Loucy (cell line): ENCODE measurements at regions not wholly inside any gene's neighbourhood (a gene's known extent, or its start where the extent isn't known, plus 50 kb on each side); places are given as distances from the start of the nearest gene placed in this dataset.

Source experiments
- H2AFZ ChIP-seq: fragments of 200-600 bp; sonication (generic); 2 replicates; pipeline ENCODE4 v1.6.0; 2016; ENCODE audit warnings: antibody characterized with exemption, mild to moderate bottlenecking, low read length, moderate library complexity
- H3F3A ChIP-seq: fragments of 200-600 bp; 2 replicates; pipeline ENCODE4 v1.6.0; 2016; ENCODE audit warnings: antibody characterized with exemption, low read depth, mild to moderate bottlenecking
- H3K27me3 ChIP-seq: fragments of 200-600 bp; sonication (generic); 2 replicates; pipeline ENCODE4 v1.6.1; 2014; ENCODE audit warnings: low read length, mild to moderate bottlenecking; ENCODE audit not compliant: insufficient read depth, poor library complexity, severe bottlenecking
- H3K36me3 ChIP-seq: fragments of 200-600 bp; sonication (generic); 2 replicates; pipeline ENCODE4 v1.6.1; 2016; ENCODE audit warnings: low read length; ENCODE audit not compliant: insufficient read depth
- H3K4me1 ChIP-seq: fragments of 200-600 bp; sonication (generic); 2 replicates; pipeline ENCODE4 v1.5.1; 2014; ENCODE audit warnings: low read length, mild to moderate bottlenecking; ENCODE audit not compliant: insufficient read depth, poor library complexity, severe bottlenecking
- H3K4me2 ChIP-seq: fragments of 200-600 bp; sonication (generic); 2 replicates; pipeline ENCODE4 v1.6.0; 2014; ENCODE audit warnings: antibody characterized with exemption, low read length, low read depth, mild to moderate bottlenecking; ENCODE audit not compliant: poor library complexity, severe bottlenecking
- H3K4me3 ChIP-seq: fragments of 200-600 bp; sonication (generic); 2 replicates; pipeline ENCODE4 v1.5.1; 2014; ENCODE audit warnings: low read length, mild to moderate bottlenecking, mixed read lengths; ENCODE audit not compliant: poor library complexity, severe bottlenecking
- H3K79me2 ChIP-seq: fragments of 200-600 bp; sonication (generic); 2 replicates; pipeline ENCODE4 v1.6.1; 2014; ENCODE audit warnings: low read length; ENCODE audit not compliant: insufficient read depth
- H3K9ac ChIP-seq: fragments of 200-600 bp; sonication (generic); 2 replicates; pipeline ENCODE4 v1.6.0; 2014; ENCODE audit warnings: mild to moderate bottlenecking, low read depth, low read length, moderate library complexity; ENCODE audit not compliant: poor library complexity, severe bottlenecking
- H3K9me2 ChIP-seq: fragments of 200-600 bp; sonication (generic); replicated peaks from 2 replicates; pipeline ENCODE4 v1.6.1; 2016; ENCODE audit warnings: low read depth, low read length, mixed read lengths
- H3K9me3 ChIP-seq: fragments of 200-600 bp; sonication (generic); 2 replicates; pipeline ENCODE4 v1.6.1; 2014; ENCODE audit warnings: mild to moderate bottlenecking, antibody characterized with exemption, low read length, low read depth; ENCODE audit not compliant: insufficient read depth
- H4K20me1 ChIP-seq: fragments of 200-600 bp; sonication (generic); 2 replicates; pipeline ENCODE4 v1.6.0; 2014; ENCODE audit warnings: antibody characterized with exemption, low read length, mild to moderate bottlenecking; ENCODE audit not compliant: insufficient read depth, poor library complexity, severe bottlenecking
- EZH2phosphoT487 ChIP-seq: fragments of 200-600 bp; IDR thresholded peaks from 2 replicates; pipeline ENCODE4 v1.6.1; 2018; ENCODE audit warnings: antibody characterized with exemption, mild to moderate bottlenecking, moderate library complexity, borderline replicate concordance
- TF ChIP-seq, protein P1 (sequence below): fragments of 200-600 bp; sonication (generic); conservative IDR thresholded peaks from 2 replicates; pipeline ENCODE4 v1.5.1; 2014; ENCODE audit warnings: mild to moderate bottlenecking, antibody characterized with exemption, low read length

DNA sequence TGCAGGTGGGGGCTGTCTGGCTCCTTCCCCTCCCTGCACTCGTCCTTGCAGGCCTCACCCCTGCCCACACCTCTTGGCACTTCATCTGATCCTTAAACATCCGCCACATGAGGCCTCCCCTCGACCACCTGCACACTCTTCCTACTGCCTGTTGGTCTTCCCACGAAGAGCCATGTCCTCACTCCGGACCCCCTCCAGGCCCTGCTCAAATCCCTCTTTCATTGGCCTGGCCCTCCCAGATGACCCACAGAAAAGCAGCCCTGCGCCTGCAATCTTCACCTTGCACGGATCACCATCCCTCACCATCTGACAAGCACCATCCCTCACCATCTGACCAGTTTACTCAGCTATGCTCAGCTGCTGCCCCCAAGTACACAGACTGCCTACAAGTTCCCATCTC lies 193.6 kb downstream of the BCL11B start:
- Histone ChIP-seq H3K4me2 (no peak overlapping the region), H3K79me2 (no peaks in the 10 kb centered on the region), H3K9me3 (no peaks in the 10 kb centered on the region), H3K4me3 (no peak overlapping the region), H3K27me3 (no peaks in the 10 kb centered on the region), H4K20me1 (no peaks in the 10 kb centered on the region), H3K9ac (no peak overlapping the region), H2AFZ (no peak overlapping the region), H3K9me2 (no peaks in the 10 kb centered on the region), H3F3A (no peaks in the 10 kb centered on the region), H3K36me3 (no peaks in the 10 kb centered on the region), H3K4me1 (no peaks in the 10 kb centered on the region)
- TF ChIP-seq, protein P1, sequence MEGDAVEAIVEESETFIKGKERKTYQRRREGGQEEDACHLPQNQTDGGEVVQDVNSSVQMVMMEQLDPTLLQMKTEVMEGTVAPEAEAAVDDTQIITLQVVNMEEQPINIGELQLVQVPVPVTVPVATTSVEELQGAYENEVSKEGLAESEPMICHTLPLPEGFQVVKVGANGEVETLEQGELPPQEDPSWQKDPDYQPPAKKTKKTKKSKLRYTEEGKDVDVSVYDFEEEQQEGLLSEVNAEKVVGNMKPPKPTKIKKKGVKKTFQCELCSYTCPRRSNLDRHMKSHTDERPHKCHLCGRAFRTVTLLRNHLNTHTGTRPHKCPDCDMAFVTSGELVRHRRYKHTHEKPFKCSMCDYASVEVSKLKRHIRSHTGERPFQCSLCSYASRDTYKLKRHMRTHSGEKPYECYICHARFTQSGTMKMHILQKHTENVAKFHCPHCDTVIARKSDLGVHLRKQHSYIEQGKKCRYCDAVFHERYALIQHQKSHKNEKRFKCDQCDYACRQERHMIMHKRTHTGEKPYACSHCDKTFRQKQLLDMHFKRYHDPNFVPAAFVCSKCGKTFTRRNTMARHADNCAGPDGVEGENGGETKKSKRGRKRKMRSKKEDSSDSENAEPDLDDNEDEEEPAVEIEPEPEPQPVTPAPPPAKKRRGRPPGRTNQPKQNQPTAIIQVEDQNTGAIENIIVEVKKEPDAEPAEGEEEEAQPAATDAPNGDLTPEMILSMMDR: no peak
- no peak for TF ChIP-seq EZH2phosphoT487

DNA sequence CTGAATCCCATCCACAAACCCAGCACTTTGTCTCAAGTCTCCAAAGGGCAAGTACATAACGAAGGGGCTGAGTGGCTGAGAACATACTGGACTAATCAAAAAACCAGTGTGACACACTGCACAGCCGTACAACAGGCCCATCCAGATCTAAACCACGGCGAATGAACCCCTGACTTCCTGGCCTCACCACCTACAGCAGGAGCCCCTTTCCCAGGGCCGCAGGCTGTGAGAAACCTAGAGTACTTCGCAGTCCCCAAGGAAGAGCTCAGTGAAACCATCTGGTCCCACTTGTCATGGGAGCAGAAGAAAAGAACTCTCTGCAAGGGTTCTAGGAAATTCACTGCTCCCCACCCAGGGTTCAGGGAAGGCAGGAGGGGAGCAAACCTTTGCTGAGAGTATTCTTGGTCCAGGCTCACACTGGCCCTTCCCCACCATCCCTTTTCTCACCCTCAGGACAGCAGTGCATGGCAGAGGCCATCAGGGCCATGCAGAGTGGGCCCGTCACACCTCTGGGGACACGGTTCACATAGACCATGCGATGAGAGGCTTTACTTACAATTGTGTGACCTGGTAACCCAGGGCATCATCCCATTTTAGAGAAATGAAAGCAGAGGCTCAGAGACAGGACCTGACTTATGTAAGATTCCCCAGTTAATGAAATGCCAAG lies 192.8 kb downstream of the BCL11B start:
- H3K79me2 ChIP-seq: no peaks in the 10 kb centered on the region

DNA sequence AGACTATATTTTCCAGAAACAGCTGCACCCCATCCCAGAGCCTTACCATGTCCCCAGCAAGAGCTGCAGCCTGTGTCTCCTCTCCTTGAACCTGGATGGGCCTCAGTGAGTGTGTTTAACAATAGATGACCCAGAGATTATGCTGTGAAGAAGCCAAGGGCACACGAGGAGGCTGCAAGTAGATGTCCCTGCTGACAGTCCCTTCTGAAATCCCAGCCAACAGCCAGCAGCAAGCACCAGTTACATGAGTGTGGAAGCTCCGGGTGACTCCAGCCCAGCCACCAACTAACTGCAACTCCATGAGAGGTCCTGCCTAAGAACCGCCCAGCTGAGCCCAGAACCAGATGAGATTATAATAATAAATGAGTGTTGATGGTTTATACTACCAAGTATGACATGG lies 191.7 kb downstream of the BCL11B start:
- Histone ChIP-seq H3K79me2 (no peaks in the 10 kb centered on the region), H3K36me3 (no peaks in the 10 kb centered on the region), H3F3A (no peaks in the 10 kb centered on the region)

More for the DNA sequence above, 192.8 kb downstream of the BCL11B start:
- H3K9me3 ChIP-seq: no peaks in the 10 kb centered on the region
- H3K36me3 ChIP-seq: no peaks in the 10 kb centered on the region
- no peak overlapping the region for H3K4me2 ChIP-seq
- no peaks in the 10 kb centered on the region for H3K9me2 ChIP-seq
- no peak overlapping the region for H3K9ac ChIP-seq
- H3K27me3 ChIP-seq: no peaks in the 10 kb centered on the region
- H3K4me3 ChIP-seq: no peak overlapping the region
- H4K20me1 ChIP-seq: no peaks in the 10 kb centered on the region
- no peaks in the 10 kb centered on the region for H3F3A ChIP-seq
- no peak for TF ChIP-seq EZH2phosphoT487
- TF ChIP-seq, protein P1: no peak
- H2AFZ ChIP-seq: no peak overlapping the region
- no peaks in the 10 kb centered on the region for H3K4me1 ChIP-seq

More for the DNA sequence above, 191.7 kb downstream of the BCL11B start:
- TF ChIP-seq, protein P1: no peak
- TF ChIP-seq EZH2phosphoT487: no peak
- H3K9me2 ChIP-seq: no peaks in the 10 kb centered on the region
- no peaks in the 10 kb centered on the region for H3K4me1 ChIP-seq
- no peaks in the 10 kb centered on the region for H3K27me3 ChIP-seq
- H3K9me3 ChIP-seq: no peaks in the 10 kb centered on the region
- H2AFZ ChIP-seq: no peak overlapping the region
- no peaks in the 10 kb centered on the region for H4K20me1 ChIP-seq
- no peak overlapping the region for H3K4me2 ChIP-seq
- no peak overlapping the region for H3K9ac ChIP-seq
- H3K4me3 ChIP-seq: no peak overlapping the region
